Right hindlimb (tissue), 1 donor: ENCODE measurements at regions not wholly inside any gene's neighbourhood (a gene's known extent, or its start where the extent isn't known, plus 50 kb on each side); places are given as distances from the start of the nearest gene placed in this dataset.
A peak's percentile ranks its signal among the peaks of the same experiment; 100 is the strongest.
"Not testable (repeated sequence)": the region's sequence is repeated elsewhere in the genome, so short reads cannot be mapped to it uniquely, and the experiment has no call there.

ENCODE experiments used
- DNase-seq: peaks from one replicate; pipeline ENCODE4 v3.0.0-alpha.2; 2018

GRCh38 chr15:79492065-79492464 is 59.9 kb downstream of the MINAR1 start:
- no peak for DNase-seq

- DNase-seq: no peak
These were observed 62.3 kb downstream of the MINAR1 start for GRCh38 chr15:79494384-79494909.

- DNase-seq: no peak
These were observed 63.0 kb downstream of the MINAR1 start for GRCh38 chr15:79494963-79495755.

- DNase-seq: no peak
These were observed 63.6 kb downstream of the MINAR1 start for GRCh38 chr15:79495775-79496174.

- no peak for DNase-seq
These were observed 64.7 kb downstream of the MINAR1 start for GRCh38 chr15:79496838-79497237.

GRCh38 chr15:79501086-79501485 is 69.0 kb downstream of the MINAR1 start:
- no peak for DNase-seq

GRCh38 chr15:79505956-79506355 is 73.8 kb downstream of the MINAR1 start:
- no peak for DNase-seq

GRCh38 chr15:79512844-79513243 is 80.7 kb downstream of the MINAR1 start:
- DNase-seq: not testable (repeated sequence)

GRCh38 chr15:79513417-79513816 is 81.3 kb downstream of the MINAR1 start:
- no peak for DNase-seq

GRCh38 chr15:79513940-79514339 is 81.8 kb downstream of the MINAR1 start:
- DNase-seq: no peak

GRCh38 chr15:79515300-79516027 is 83.3 kb downstream of the MINAR1 start:
- no peak for DNase-seq

- no peak for DNase-seq
These were observed 84.0 kb downstream of the MINAR1 start for GRCh38 chr15:79516155-79516554.

- no peak for DNase-seq
These were observed 84.5 kb downstream of the MINAR1 start for GRCh38 chr15:79516646-79517045.

GRCh38 chr15:79519628-79520027 is 87.5 kb downstream of the MINAR1 start:
- DNase-seq: no peak

GRCh38 chr15:79520654-79521053 is 88.5 kb downstream of the MINAR1 start:
- no peak for DNase-seq

GRCh38 chr15:79522656-79523055 is 90.5 kb downstream of the MINAR1 start:
- no peak for DNase-seq

- no peak for DNase-seq
These were observed 91.1 kb downstream of the MINAR1 start for GRCh38 chr15:79523266-79523665.

GRCh38 chr15:79524531-79524930 is 92.4 kb downstream of the MINAR1 start:
- DNase-seq: no peak

GRCh38 chr15:79526376-79526775 is 94.2 kb downstream of the MINAR1 start:
- no peak for DNase-seq

GRCh38 chr15:79527821-79528220 is 95.7 kb downstream of the MINAR1 start:
- no peak for DNase-seq

- no peak for DNase-seq
These were observed 97.1 kb downstream of the MINAR1 start for GRCh38 chr15:79529157-79529785.

- DNase-seq: no peak
These were observed 103.4 kb downstream of the MINAR1 start for GRCh38 chr15:79535536-79535935.

GRCh38 chr15:79538527-79538926 is 106.4 kb downstream of the MINAR1 start:
- DNase-seq: no peak

GRCh38 chr15:79539401-79539800 is 107.3 kb downstream of the MINAR1 start:
- DNase-seq: peak; percentile 19
